ENCODE measurements at regions not wholly inside any gene's neighbourhood (a gene's known extent, or its start where the extent isn't known, plus 50 kb on each side); places are given as distances from the start of the nearest gene placed in this dataset.
A peak's percentile ranks its signal among the peaks of the same experiment; 100 is the strongest.
"Not testable (repeated sequence)": the region's sequence is repeated elsewhere in the genome, so short reads cannot be mapped to it uniquely, and the experiment has no call there.

DNA sequence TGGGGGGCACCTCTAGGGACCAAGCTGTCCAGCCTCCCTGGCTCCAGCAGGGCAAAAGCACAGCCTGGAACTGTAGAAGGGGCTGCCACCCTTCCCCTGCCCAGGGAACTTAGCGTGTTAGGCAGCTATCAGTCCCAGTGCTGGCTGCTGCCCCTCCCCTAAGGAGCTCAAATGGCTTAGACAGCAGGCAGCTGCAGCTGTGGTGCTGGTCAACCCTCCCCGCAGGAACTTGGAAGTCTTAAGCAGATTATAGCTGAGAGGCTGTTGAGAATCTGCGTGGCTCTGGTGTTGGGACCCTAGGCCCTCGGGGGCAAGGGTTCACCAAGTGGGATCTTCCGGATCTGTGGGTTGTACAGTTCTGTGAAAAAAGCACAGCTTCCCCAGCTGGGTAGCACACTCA lies 536.5 kb upstream of the CDH10 start:
- Mint-ChIP-seq H3K4me3 (no peak overlapping the region), H3K27me3 (ENCODE audit: low read depth, poor library complexity) (peaks cover 8% of the 10 kb centered on the region), H3K4me1 (no peaks in the 10 kb centered on the region), H3K36me3 (ENCODE audit: low read depth) (no peaks in the 10 kb centered on the region), H3K9me3 (peaks cover 7% of the 10 kb centered on the region), H3K27ac (no peak overlapping the region)
- no peak for DNase-seq
- TF ChIP-seq, protein P1, sequence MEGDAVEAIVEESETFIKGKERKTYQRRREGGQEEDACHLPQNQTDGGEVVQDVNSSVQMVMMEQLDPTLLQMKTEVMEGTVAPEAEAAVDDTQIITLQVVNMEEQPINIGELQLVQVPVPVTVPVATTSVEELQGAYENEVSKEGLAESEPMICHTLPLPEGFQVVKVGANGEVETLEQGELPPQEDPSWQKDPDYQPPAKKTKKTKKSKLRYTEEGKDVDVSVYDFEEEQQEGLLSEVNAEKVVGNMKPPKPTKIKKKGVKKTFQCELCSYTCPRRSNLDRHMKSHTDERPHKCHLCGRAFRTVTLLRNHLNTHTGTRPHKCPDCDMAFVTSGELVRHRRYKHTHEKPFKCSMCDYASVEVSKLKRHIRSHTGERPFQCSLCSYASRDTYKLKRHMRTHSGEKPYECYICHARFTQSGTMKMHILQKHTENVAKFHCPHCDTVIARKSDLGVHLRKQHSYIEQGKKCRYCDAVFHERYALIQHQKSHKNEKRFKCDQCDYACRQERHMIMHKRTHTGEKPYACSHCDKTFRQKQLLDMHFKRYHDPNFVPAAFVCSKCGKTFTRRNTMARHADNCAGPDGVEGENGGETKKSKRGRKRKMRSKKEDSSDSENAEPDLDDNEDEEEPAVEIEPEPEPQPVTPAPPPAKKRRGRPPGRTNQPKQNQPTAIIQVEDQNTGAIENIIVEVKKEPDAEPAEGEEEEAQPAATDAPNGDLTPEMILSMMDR (IDR thresholded peaks at IDR 0.05) = no peak

GRCh38 chr5:25162616-25163015 lies 517.8 kb upstream of the CDH10 start:
- H3K27ac Mint-ChIP-seq = peak overlapping the region; percentile 60
- peaks cover 15% of the 10 kb centered on the region for H3K4me1 Mint-ChIP-seq
- not testable (repeated sequence) for DNase-seq; H3K27me3 Mint-ChIP-seq (ENCODE audit: low read depth, poor library complexity); H3K36me3 Mint-ChIP-seq (ENCODE audit: low read depth); H3K4me3 Mint-ChIP-seq; H3K9me3 Mint-ChIP-seq

DNA sequence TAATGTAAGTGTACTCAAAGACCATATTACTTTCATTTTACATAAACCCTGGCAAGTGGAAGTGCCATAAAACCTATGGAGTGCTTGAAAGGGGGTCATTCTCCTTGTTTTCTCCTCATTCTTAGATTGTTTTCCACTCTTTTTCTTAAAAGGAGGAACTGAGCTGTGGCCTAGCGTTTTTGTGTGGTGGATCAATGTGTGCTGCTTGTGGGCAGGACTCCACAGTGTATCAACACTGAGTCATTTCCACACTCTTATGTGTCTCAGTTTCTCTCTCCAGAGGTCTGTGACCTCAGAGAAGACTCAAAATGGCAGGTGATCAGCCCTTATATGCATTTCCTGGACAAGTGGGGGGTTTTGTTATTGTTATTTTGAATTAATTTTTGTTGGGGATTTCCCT lies 516.1 kb upstream of the CDH10 start:
- no peak for DNase-seq
- H3K36me3 Mint-ChIP-seq (ENCODE audit: low read depth) = no peaks in the 10 kb centered on the region
- H3K9me3 Mint-ChIP-seq = no peaks in the 10 kb centered on the region
- H3K27ac Mint-ChIP-seq = no peak overlapping the region
- TF ChIP-seq, protein P1 (IDR thresholded peaks at IDR 0.05) = no peak
- H3K4me3 Mint-ChIP-seq = no peak overlapping the region
- peaks cover 15% of the 10 kb centered on the region for H3K4me1 Mint-ChIP-seq
- H3K27me3 Mint-ChIP-seq (ENCODE audit: low read depth, poor library complexity) = no peaks in the 10 kb centered on the region

GRCh38 chr5:25150819-25151218 lies 506.0 kb upstream of the CDH10 start:
- TF ChIP-seq, protein P1 (IDR thresholded peaks at IDR 0.05) = no peak
- Mint-ChIP-seq H3K27ac (no peak overlapping the region), H3K36me3 (ENCODE audit: low read depth) (no peaks in the 10 kb centered on the region), H3K27me3 (ENCODE audit: low read depth, poor library complexity) (no peaks in the 10 kb centered on the region), H3K4me1 (no peaks in the 10 kb centered on the region), H3K4me3 (no peak overlapping the region), H3K9me3 (peaks cover 3% of the 10 kb centered on the region)
- DNase-seq = no peak

- no peaks in the 10 kb centered on the region for H3K27me3 Mint-ChIP-seq (ENCODE audit: low read depth, poor library complexity)
- no peak overlapping the region for H3K27ac Mint-ChIP-seq
- no peaks in the 10 kb centered on the region for H3K4me1 Mint-ChIP-seq
- no peaks in the 10 kb centered on the region for H3K36me3 Mint-ChIP-seq (ENCODE audit: low read depth)
- TF ChIP-seq, protein P1 (IDR thresholded peaks at IDR 0.05) = no peak
- DNase-seq = no peak
- H3K9me3 Mint-ChIP-seq = peaks cover 8% of the 10 kb centered on the region
- no peak overlapping the region for H3K4me3 Mint-ChIP-seq
Measured at GRCh38 chr5:25128606-25129005, 483.8 kb upstream of the CDH10 start.

GRCh38 chr5:25119650-25120049 lies 474.9 kb upstream of the CDH10 start:
- Mint-ChIP-seq H3K27ac (no peak overlapping the region), H3K27me3 (ENCODE audit: low read depth, poor library complexity) (no peaks in the 10 kb centered on the region), H3K4me3 (no peak overlapping the region), H3K9me3 (peaks cover 23% of the 10 kb centered on the region), H3K4me1 (no peaks in the 10 kb centered on the region), H3K36me3 (ENCODE audit: low read depth) (no peaks in the 10 kb centered on the region)
- no peak for DNase-seq
- TF ChIP-seq, protein P1 (IDR thresholded peaks at IDR 0.05) = peak; percentile 20
